ENCODE measurements at regions not wholly inside any gene's neighbourhood (a gene's known extent, or its start where the extent isn't known, plus 50 kb on each side); places are given as distances from the start of the nearest gene placed in this dataset.

DNA sequence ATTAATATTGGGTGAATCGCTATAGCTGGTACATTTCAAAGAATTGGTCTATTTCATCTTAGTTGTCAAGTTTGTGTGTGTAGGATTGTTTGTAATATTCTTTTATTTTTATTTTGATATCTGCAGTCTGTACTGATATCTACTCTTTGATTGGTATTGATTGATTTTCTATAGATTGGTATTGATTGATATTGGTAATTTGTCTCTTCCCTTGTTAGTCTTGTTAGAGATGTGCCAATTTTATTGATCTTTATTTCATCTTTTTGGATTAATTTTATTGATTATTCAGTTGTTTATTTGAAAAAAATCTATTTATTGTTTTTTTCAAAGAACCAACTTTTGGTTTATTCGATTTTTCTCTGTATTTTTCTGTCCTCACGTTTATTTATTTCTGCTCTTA is 61.4 kb downstream of the TM2D3 start:
- TF ChIP-seq, protein P1, sequence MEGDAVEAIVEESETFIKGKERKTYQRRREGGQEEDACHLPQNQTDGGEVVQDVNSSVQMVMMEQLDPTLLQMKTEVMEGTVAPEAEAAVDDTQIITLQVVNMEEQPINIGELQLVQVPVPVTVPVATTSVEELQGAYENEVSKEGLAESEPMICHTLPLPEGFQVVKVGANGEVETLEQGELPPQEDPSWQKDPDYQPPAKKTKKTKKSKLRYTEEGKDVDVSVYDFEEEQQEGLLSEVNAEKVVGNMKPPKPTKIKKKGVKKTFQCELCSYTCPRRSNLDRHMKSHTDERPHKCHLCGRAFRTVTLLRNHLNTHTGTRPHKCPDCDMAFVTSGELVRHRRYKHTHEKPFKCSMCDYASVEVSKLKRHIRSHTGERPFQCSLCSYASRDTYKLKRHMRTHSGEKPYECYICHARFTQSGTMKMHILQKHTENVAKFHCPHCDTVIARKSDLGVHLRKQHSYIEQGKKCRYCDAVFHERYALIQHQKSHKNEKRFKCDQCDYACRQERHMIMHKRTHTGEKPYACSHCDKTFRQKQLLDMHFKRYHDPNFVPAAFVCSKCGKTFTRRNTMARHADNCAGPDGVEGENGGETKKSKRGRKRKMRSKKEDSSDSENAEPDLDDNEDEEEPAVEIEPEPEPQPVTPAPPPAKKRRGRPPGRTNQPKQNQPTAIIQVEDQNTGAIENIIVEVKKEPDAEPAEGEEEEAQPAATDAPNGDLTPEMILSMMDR (IDR thresholded peaks at IDR 0.05; ENCODE audit: insufficient read depth, low read length), result no peak
- TF ChIP-seq POLR2AphosphoS5 (IDR thresholded peaks at IDR 0.05; ENCODE audit: low read depth) (no peak), SPI1 (IDR thresholded peaks at IDR 0.05; ENCODE audit: borderline replicate concordance, low read depth) (no peak), GABPA (IDR thresholded peaks at IDR 0.05; ENCODE audit: low read depth) (no peak)
- TF ChIP-seq, protein P2, sequence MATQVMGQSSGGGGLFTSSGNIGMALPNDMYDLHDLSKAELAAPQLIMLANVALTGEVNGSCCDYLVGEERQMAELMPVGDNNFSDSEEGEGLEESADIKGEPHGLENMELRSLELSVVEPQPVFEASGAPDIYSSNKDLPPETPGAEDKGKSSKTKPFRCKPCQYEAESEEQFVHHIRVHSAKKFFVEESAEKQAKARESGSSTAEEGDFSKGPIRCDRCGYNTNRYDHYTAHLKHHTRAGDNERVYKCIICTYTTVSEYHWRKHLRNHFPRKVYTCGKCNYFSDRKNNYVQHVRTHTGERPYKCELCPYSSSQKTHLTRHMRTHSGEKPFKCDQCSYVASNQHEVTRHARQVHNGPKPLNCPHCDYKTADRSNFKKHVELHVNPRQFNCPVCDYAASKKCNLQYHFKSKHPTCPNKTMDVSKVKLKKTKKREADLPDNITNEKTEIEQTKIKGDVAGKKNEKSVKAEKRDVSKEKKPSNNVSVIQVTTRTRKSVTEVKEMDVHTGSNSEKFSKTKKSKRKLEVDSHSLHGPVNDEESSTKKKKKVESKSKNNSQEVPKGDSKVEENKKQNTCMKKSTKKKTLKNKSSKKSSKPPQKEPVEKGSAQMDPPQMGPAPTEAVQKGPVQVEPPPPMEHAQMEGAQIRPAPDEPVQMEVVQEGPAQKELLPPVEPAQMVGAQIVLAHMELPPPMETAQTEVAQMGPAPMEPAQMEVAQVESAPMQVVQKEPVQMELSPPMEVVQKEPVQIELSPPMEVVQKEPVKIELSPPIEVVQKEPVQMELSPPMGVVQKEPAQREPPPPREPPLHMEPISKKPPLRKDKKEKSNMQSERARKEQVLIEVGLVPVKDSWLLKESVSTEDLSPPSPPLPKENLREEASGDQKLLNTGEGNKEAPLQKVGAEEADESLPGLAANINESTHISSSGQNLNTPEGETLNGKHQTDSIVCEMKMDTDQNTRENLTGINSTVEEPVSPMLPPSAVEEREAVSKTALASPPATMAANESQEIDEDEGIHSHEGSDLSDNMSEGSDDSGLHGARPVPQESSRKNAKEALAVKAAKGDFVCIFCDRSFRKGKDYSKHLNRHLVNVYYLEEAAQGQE (IDR thresholded peaks at IDR 0.05; ENCODE audit: insufficient replicate concordance, low read depth), result no peak

Measured in HL-60 (cell line).